ENCODE measurements at regions not wholly inside any gene's neighbourhood (a gene's known extent, or its start where the extent isn't known, plus 50 kb on each side); places are given as distances from the start of the nearest gene placed in this dataset.

GRCh38 chr17:14950686-14951085 is 314.4 kb downstream of the PMP22 start:
- DNase-seq (ENCODE audit: low spot score in 2 of 2) = no peak
- no peak for TF ChIP-seq POLR2A (IDR thresholded peaks at IDR 0.05)
- TF ChIP-seq, protein P1, sequence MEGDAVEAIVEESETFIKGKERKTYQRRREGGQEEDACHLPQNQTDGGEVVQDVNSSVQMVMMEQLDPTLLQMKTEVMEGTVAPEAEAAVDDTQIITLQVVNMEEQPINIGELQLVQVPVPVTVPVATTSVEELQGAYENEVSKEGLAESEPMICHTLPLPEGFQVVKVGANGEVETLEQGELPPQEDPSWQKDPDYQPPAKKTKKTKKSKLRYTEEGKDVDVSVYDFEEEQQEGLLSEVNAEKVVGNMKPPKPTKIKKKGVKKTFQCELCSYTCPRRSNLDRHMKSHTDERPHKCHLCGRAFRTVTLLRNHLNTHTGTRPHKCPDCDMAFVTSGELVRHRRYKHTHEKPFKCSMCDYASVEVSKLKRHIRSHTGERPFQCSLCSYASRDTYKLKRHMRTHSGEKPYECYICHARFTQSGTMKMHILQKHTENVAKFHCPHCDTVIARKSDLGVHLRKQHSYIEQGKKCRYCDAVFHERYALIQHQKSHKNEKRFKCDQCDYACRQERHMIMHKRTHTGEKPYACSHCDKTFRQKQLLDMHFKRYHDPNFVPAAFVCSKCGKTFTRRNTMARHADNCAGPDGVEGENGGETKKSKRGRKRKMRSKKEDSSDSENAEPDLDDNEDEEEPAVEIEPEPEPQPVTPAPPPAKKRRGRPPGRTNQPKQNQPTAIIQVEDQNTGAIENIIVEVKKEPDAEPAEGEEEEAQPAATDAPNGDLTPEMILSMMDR (IDR thresholded peaks at IDR 0.05) = no peak
- H3K4me3 ChIP-seq (ENCODE audit: low read depth, poor library complexity, severe bottlenecking) = no peak overlapping the region
- intact Hi-C loops (cut with DNase I; ENCODE audit: low total_unique reads) = no loop called here
- 94 to 96% methylated on average over 2 of the region's 2 CpGs for WGBS, 2 donors

DNA sequence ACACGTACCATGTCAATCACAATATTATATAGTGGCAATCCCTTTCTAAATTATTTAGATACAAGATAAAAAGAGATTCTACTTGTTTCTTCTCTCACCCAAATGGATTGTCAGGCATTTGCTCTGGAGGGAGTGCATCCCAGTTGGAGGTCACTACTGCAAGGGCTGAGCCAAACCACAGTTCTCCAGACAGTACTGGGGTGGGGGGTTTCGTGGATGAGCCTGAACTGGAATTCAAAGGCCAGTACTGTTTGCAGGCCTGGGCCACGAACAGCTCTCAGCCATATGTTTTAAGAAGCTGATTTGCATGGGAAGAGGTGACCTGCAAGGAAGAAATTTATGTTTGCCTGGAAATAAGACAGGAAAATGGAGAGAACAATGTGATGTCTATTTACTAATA is 314.9 kb downstream of the PMP22 start:
- H3K4me3 ChIP-seq (ENCODE audit: low read depth, poor library complexity, severe bottlenecking) = no peak overlapping the region
- TF ChIP-seq, protein P1 (IDR thresholded peaks at IDR 0.05) = no peak
- no peak for TF ChIP-seq POLR2A (IDR thresholded peaks at IDR 0.05)
- no peak for DNase-seq (ENCODE audit: low spot score in 2 of 2)
- 71 to 77% methylated on average over 3 of the region's 3 CpGs for WGBS, 2 donors
- intact Hi-C loops (cut with DNase I; ENCODE audit: low total_unique reads) = no loop called here

GRCh38 chr17:14947671-14948070 is 317.5 kb downstream of the PMP22 start:
- intact Hi-C loops (cut with DNase I; ENCODE audit: low total_unique reads) = no loop called here
- 92 to 100% methylated on average over 2 of the region's 2 CpGs for WGBS, 2 donors
- no peak for TF ChIP-seq POLR2A (IDR thresholded peaks at IDR 0.05)
- H3K4me3 ChIP-seq (ENCODE audit: low read depth, poor library complexity, severe bottlenecking) = no peak overlapping the region
- DNase-seq (ENCODE audit: low spot score in 2 of 2) = no peak

DNA sequence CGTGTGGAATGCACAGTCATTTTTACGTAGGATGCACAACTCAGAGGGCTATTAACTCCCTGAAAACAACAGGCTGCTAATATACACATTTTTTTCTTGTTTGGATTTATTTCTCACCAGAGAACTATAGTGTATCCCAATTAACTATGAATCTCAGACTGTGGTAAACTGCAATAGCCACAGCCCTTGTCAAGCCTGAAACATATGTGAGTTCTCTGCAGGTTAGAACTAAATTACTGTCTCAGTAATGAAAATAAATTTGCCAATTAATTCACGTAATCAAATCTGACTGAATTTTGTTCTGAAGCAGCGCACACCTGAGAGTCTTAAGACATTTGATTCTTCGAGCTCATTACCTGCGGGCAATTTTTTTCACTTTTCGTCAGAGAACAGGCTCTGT is 318.6 kb downstream of the PMP22 start:
- H3K4me3 ChIP-seq (ENCODE audit: low read depth, poor library complexity, severe bottlenecking) = no peak overlapping the region
- intact Hi-C loops (cut with DNase I; ENCODE audit: low total_unique reads) = no loop called here
- 45 to 54% methylated on average over 7 of the region's 7 CpGs for WGBS, 2 donors
- TF ChIP-seq POLR2A (IDR thresholded peaks at IDR 0.05) = no peak
- TF ChIP-seq, protein P1 (IDR thresholded peaks at IDR 0.05) = no peak
- no peak for DNase-seq (ENCODE audit: low spot score in 2 of 2)

GRCh38 chr17:14942526-14943190 is 322.5 kb downstream of the PMP22 start:
- WGBS, 2 donors = 39 to 56% methylated on average over 3 of the region's 3 CpGs
- intact Hi-C loops (cut with DNase I; ENCODE audit: low total_unique reads) = no loop called here
- peak in 1 of 2 donors; percentile 24 for DNase-seq (ENCODE audit: low spot score in 2 of 2)
- no peak overlapping the region for H3K4me3 ChIP-seq (ENCODE audit: low read depth, poor library complexity, severe bottlenecking)
- no peak for TF ChIP-seq POLR2A (IDR thresholded peaks at IDR 0.05)
- TF ChIP-seq, protein P1 (IDR thresholded peaks at IDR 0.05) = no peak

DNA sequence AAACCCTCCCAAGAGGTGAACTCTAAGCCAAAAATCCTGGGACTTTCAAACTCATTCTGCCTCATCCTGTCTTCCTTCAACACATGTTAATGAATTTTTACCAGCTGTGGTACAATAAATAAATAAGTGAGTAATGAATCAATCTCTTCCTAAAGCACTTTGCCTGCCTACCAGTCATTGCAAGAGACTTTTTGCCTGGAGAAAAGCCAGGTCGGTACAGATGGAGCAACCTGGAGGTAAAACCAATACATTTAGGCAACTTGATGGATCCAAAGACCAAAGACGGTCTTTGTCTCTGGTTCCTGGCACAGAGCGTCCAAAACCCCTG is 324.2 kb downstream of the PMP22 start:
- 45 to 47% methylated on average over 3 of the region's 3 CpGs for WGBS, 2 donors
- intact Hi-C loops (cut with DNase I; ENCODE audit: low total_unique reads) = no loop called here
- no peak overlapping the region for H3K4me3 ChIP-seq (ENCODE audit: low read depth, poor library complexity, severe bottlenecking)

More for the DNA sequence above, 324.2 kb downstream of the PMP22 start:
- TF ChIP-seq, protein P1 (IDR thresholded peaks at IDR 0.05) = no peak
- DNase-seq (ENCODE audit: low spot score in 2 of 2) = no peak
